Ishikawa (cell line): ENCODE measurements at regions not wholly inside any gene's neighbourhood (a gene's known extent, or its start where the extent isn't known, plus 50 kb on each side); places are given as distances from the start of the nearest gene placed in this dataset.

Source experiments
- CEBPB ChIP-seq: IDR thresholded peaks from 2 replicates; pipeline ENCODE4 v1.6.1; 2012
- CREB1 ChIP-seq: IDR thresholded peaks from 2 replicates; pipeline ENCODE4 v1.6.1; 2012; ENCODE audit warnings: low read depth
- EGR1 ChIP-seq: IDR thresholded peaks from 2 replicates; pipeline ENCODE4 v1.6.1; 2012
- EP300 ChIP-seq: IDR thresholded peaks from 2 replicates; pipeline ENCODE4 v1.6.1; 2012; ENCODE audit warnings: borderline replicate concordance
- FOXM1 ChIP-seq: IDR thresholded peaks from 2 replicates; pipeline ENCODE4 v1.6.1; 2012; ENCODE audit warnings: low read depth, borderline replicate concordance
- NFIC ChIP-seq: IDR thresholded peaks from 2 replicates; pipeline ENCODE4 v1.6.1; 2012
- RAD21 ChIP-seq: IDR thresholded peaks from 2 replicates; pipeline ENCODE4 v1.6.1; 2012; ENCODE audit warnings: low read depth
- TAF1 ChIP-seq: IDR thresholded peaks from 2 replicates; pipeline ENCODE4 v1.6.1; 2012; ENCODE audit warnings: low read depth, mild to moderate bottlenecking
- TCF12 ChIP-seq: IDR thresholded peaks from 2 replicates; pipeline ENCODE4 v1.6.1; 2012; ENCODE audit warnings: low read depth
- TEAD4 ChIP-seq: IDR thresholded peaks from 2 replicates; pipeline ENCODE4 v1.6.1; 2012
- YY1 ChIP-seq: IDR thresholded peaks from 2 replicates; pipeline ENCODE4 v1.6.1; 2012; ENCODE audit warnings: low read depth
- ZBTB7A ChIP-seq: IDR thresholded peaks from 2 replicates; pipeline ENCODE4 v1.6.1; 2012; ENCODE audit warnings: low read depth
- TF ChIP-seq, protein P1 (sequence below): IDR thresholded peaks from 2 replicates; pipeline ENCODE4 v1.6.1; 2012; ENCODE audit warnings: low read depth, mild to moderate bottlenecking
- TF ChIP-seq, protein P2 (sequence below): IDR thresholded peaks from 2 replicates; pipeline ENCODE4 v1.6.1; 2012
- TF ChIP-seq, protein P3 (sequence below): IDR thresholded peaks from 2 replicates; pipeline ENCODE4 v1.6.1; 2012

- TF ChIP-seq ZBTB7A (no peak), RAD21 (no peak), CREB1 (no peak), NFIC (no peak), TCF12 (no peak), CEBPB (no peak), FOXM1 (no peak), EP300 (no peak), TEAD4 (no peak), TAF1 (no peak), YY1 (no peak), EGR1 (no peak)
- TF ChIP-seq, protein P1, sequence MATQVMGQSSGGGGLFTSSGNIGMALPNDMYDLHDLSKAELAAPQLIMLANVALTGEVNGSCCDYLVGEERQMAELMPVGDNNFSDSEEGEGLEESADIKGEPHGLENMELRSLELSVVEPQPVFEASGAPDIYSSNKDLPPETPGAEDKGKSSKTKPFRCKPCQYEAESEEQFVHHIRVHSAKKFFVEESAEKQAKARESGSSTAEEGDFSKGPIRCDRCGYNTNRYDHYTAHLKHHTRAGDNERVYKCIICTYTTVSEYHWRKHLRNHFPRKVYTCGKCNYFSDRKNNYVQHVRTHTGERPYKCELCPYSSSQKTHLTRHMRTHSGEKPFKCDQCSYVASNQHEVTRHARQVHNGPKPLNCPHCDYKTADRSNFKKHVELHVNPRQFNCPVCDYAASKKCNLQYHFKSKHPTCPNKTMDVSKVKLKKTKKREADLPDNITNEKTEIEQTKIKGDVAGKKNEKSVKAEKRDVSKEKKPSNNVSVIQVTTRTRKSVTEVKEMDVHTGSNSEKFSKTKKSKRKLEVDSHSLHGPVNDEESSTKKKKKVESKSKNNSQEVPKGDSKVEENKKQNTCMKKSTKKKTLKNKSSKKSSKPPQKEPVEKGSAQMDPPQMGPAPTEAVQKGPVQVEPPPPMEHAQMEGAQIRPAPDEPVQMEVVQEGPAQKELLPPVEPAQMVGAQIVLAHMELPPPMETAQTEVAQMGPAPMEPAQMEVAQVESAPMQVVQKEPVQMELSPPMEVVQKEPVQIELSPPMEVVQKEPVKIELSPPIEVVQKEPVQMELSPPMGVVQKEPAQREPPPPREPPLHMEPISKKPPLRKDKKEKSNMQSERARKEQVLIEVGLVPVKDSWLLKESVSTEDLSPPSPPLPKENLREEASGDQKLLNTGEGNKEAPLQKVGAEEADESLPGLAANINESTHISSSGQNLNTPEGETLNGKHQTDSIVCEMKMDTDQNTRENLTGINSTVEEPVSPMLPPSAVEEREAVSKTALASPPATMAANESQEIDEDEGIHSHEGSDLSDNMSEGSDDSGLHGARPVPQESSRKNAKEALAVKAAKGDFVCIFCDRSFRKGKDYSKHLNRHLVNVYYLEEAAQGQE, result no peak
- TF ChIP-seq, protein P2, sequence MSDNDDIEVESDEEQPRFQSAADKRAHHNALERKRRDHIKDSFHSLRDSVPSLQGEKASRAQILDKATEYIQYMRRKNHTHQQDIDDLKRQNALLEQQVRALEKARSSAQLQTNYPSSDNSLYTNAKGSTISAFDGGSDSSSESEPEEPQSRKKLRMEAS, result no peak
- TF ChIP-seq, protein P3, sequence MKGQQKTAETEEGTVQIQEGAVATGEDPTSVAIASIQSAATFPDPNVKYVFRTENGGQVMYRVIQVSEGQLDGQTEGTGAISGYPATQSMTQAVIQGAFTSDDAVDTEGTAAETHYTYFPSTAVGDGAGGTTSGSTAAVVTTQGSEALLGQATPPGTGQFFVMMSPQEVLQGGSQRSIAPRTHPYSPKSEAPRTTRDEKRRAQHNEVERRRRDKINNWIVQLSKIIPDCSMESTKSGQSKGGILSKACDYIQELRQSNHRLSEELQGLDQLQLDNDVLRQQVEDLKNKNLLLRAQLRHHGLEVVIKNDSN, result no peak
These were observed 258.7 kb downstream of the SOX9 start for GRCh38 chr17:72379516-72379915.

GRCh38 chr17:72380120-72380519, 259.3 kb downstream of the SOX9 start:
- TF ChIP-seq CREB1 (no peak), TAF1 (no peak), ZBTB7A (no peak), TCF12 (no peak), CEBPB (no peak), FOXM1 (no peak)
- TF ChIP-seq, protein P3, result no peak

GRCh38 chr17:72380737-72381136, 259.9 kb downstream of the SOX9 start:
- no peak for TF ChIP-seq FOXM1
- no peak for TF ChIP-seq CREB1
- TF ChIP-seq, protein P3, result no peak
- TF ChIP-seq ZBTB7A, result no peak
- no peak for TF ChIP-seq TEAD4
- no peak for TF ChIP-seq YY1
- TF ChIP-seq EGR1, result no peak
- TF ChIP-seq TAF1, result no peak
- no peak for TF ChIP-seq TCF12
- no peak for TF ChIP-seq NFIC
- TF ChIP-seq, protein P1, result no peak
- no peak for TF ChIP-seq CEBPB
- TF ChIP-seq, protein P2, result no peak
- TF ChIP-seq RAD21, result no peak

GRCh38 chr17:72381597-72382397, 261.0 kb downstream of the SOX9 start:
- TF ChIP-seq CEBPB (0 out of 2 replicates have a peak, but pooled peaks have one; percentile 5), EGR1 (no peak), TCF12 (peak; percentile 82), ZBTB7A (no peak; the same call in 1 of the 2 replicates), FOXM1 (peak; percentile 62), NFIC (peak; percentile 57), YY1 (peak; percentile 17; the same call in 1 of the 2 replicates), RAD21 (peak; percentile 11), EP300 (peak; percentile 82), TEAD4 (peak; percentile 76), TAF1 (peak; percentile 50; the same call in 1 of the 2 replicates), CREB1 (no peak)
- TF ChIP-seq, protein P1, result no peak
- TF ChIP-seq, protein P2, result peak; percentile 79; the same call in 1 of the 2 replicates
- TF ChIP-seq, protein P3, result peak; percentile 93
